Medulla oblongata (tissue), 1 donor: ENCODE measurements at regions not wholly inside any gene's neighbourhood (a gene's known extent, or its start where the extent isn't known, plus 50 kb on each side); places are given as distances from the start of the nearest gene placed in this dataset.
A peak's percentile ranks its signal among the peaks of the same experiment; 100 is the strongest.
"Not testable (repeated sequence)": the region's sequence is repeated elsewhere in the genome, so short reads cannot be mapped to it uniquely, and the experiment has no call there.

Source experiments
- DNase-seq: peaks from one replicate; pipeline ENCODE4 v3.0.0-alpha.2; 2015; ENCODE audit errors: extremely low spot score

GRCh38 chr12:107494331-107494730, 191.3 kb upstream of the PWP1 start:
- DNase-seq = no peak

GRCh38 chr12:107495604-107496003, 190.0 kb upstream of the PWP1 start:
- DNase-seq = no peak

GRCh38 chr12:107497231-107497630, 188.4 kb upstream of the PWP1 start:
- no peak for DNase-seq

GRCh38 chr12:107500307-107500706, 185.3 kb upstream of the PWP1 start:
- no peak for DNase-seq

GRCh38 chr12:107501681-107502080, 183.9 kb upstream of the PWP1 start:
- DNase-seq = no peak

- DNase-seq = no peak
Observed at GRCh38 chr12:107503129-107503855, 182.3 kb upstream of the PWP1 start.

- DNase-seq = no peak
Observed at GRCh38 chr12:107503887-107504885, 181.4 kb upstream of the PWP1 start.

- no peak for DNase-seq
Observed at GRCh38 chr12:107509421-107509820, 176.2 kb upstream of the PWP1 start.

GRCh38 chr12:107510211-107510610, 175.4 kb upstream of the PWP1 start:
- no peak for DNase-seq

- DNase-seq = peak; percentile 20
Observed at GRCh38 chr12:107511292-107511691, 174.3 kb upstream of the PWP1 start.

GRCh38 chr12:107512391-107512790, 173.2 kb upstream of the PWP1 start:
- DNase-seq = no peak

GRCh38 chr12:107513184-107513583, 172.4 kb upstream of the PWP1 start:
- DNase-seq = no peak

- no peak for DNase-seq
Observed at GRCh38 chr12:107513636-107514400, 171.8 kb upstream of the PWP1 start.

- no peak for DNase-seq
Observed at GRCh38 chr12:107514887-107515445, 170.6 kb upstream of the PWP1 start.

GRCh38 chr12:107515446-107515958, 170.1 kb upstream of the PWP1 start:
- peak; percentile 48 for DNase-seq

GRCh38 chr12:107517816-107518215, 167.8 kb upstream of the PWP1 start:
- not testable (repeated sequence) for DNase-seq

- DNase-seq = no peak
Observed at GRCh38 chr12:107518868-107519267, 166.7 kb upstream of the PWP1 start.

- DNase-seq = no peak
Observed at GRCh38 chr12:107519906-107520859, 165.4 kb upstream of the PWP1 start.

GRCh38 chr12:107521826-107522355, 163.7 kb upstream of the PWP1 start:
- no peak for DNase-seq
